A673 (cell line): ENCODE measurements at regions not wholly inside any gene's neighbourhood (a gene's known extent, or its start where the extent isn't known, plus 50 kb on each side); places are given as distances from the start of the nearest gene placed in this dataset.

Source experiments
- EZH2 ChIP-seq: fragments of 200-600 bp; sonication (generic); IDR thresholded peaks from 2 replicates; pipeline ENCODE4 v1.6.1; 2017; ENCODE audit warnings: borderline replicate concordance, low read depth, mild to moderate bottlenecking, mixed read lengths, antibody characterized with exemption, low read length; ENCODE audit not compliant: poor library complexity, severe bottlenecking
- TF ChIP-seq, protein P1 (sequence below): fragments of 300-800, 200-600 bp; sonication (generic); conservative IDR thresholded peaks from 2 replicates; pipeline ENCODE4 v1.5.1; 2017; ENCODE audit warnings: low read depth, mild to moderate bottlenecking, antibody characterized with exemption, low read length, moderate library complexity, mixed read lengths

DNA sequence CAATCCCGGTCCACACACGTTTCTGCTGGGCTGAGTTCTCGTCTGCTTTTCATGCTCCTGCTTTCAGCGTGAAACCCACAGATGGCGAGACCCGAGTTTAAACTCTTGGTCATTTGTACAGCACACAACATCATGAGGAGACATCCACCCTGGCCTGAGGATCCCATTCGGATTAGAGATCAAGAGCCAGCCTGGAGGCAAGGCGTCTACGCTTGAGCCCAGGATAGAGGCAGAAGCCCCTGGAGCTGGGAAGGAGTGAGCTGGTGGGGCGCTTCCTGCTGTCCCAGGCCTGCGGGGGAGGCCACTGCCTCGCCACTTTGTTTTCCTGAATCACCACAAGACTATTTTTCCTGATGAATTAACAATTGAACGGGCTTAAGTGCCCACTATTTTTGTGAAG, 281.9 kb upstream of the IRX4 start:
- TF ChIP-seq, protein P1, sequence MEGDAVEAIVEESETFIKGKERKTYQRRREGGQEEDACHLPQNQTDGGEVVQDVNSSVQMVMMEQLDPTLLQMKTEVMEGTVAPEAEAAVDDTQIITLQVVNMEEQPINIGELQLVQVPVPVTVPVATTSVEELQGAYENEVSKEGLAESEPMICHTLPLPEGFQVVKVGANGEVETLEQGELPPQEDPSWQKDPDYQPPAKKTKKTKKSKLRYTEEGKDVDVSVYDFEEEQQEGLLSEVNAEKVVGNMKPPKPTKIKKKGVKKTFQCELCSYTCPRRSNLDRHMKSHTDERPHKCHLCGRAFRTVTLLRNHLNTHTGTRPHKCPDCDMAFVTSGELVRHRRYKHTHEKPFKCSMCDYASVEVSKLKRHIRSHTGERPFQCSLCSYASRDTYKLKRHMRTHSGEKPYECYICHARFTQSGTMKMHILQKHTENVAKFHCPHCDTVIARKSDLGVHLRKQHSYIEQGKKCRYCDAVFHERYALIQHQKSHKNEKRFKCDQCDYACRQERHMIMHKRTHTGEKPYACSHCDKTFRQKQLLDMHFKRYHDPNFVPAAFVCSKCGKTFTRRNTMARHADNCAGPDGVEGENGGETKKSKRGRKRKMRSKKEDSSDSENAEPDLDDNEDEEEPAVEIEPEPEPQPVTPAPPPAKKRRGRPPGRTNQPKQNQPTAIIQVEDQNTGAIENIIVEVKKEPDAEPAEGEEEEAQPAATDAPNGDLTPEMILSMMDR = no peak
- TF ChIP-seq EZH2 = no peak
